SU-DHL-6 (cell line): ENCODE measurements at regions not wholly inside any gene's neighbourhood (a gene's known extent, or its start where the extent isn't known, plus 50 kb on each side); places are given as distances from the start of the nearest gene placed in this dataset.
A peak's percentile ranks its signal among the peaks of the same experiment; 100 is the strongest.

ENCODE experiments used
- H2AFZ ChIP-seq: fragments of 200-600 bp; sonication (generic); 2 replicates; pipeline ENCODE4 v1.6.1; 2014; ENCODE audit warnings: low read depth, mild to moderate bottlenecking, moderate library complexity, mixed read lengths, antibody characterized with exemption, low read length; ENCODE audit not compliant: severe bottlenecking
- H3F3A ChIP-seq: fragments of 200-600 bp; shearing (Covaris generic); 2 replicates; pipeline ENCODE4 v1.6.0; 2016; ENCODE audit warnings: antibody characterized with exemption, mild to moderate bottlenecking; ENCODE audit not compliant: insufficient read depth
- H3K27ac ChIP-seq: fragments of 200-600 bp; sonication (generic); 2 replicates; pipeline ENCODE4 v1.5.1; 2016; ENCODE audit warnings: low read depth, mild to moderate bottlenecking, low read length, moderate library complexity, mixed read lengths
- H3K27me3 ChIP-seq: fragments of 200-600 bp; sonication (generic), shearing (Covaris generic); 2 replicates; pipeline ENCODE4 v1.6.0; 2014; ENCODE audit warnings: mild to moderate bottlenecking, low read length
- H3K36me3 ChIP-seq: fragments of 200-600 bp; sonication (generic); 2 replicates; pipeline ENCODE4 v1.6.1; 2014; ENCODE audit warnings: mild to moderate bottlenecking, low read length, mixed read lengths
- H3K4me2 ChIP-seq: fragments of 300-600, 200-600 bp; shearing (Covaris generic), sonication (generic); 2 replicates; pipeline ENCODE4 v1.6.0; 2014; ENCODE audit warnings: low read length, low read depth, mild to moderate bottlenecking; ENCODE audit not compliant: poor library complexity, severe bottlenecking
- H3K4me3 ChIP-seq: fragments of 200-600 bp; sonication (generic); 2 replicates; pipeline ENCODE4 v1.5.1; 2014; ENCODE audit warnings: antibody characterized with exemption, low read length, mild to moderate bottlenecking, mixed read lengths; ENCODE audit not compliant: insufficient read depth, poor library complexity, severe bottlenecking
- H3K79me2 ChIP-seq: fragments of 200-600 bp; sonication (generic); 2 replicates; pipeline ENCODE4 v1.6.1; 2014; ENCODE audit warnings: mild to moderate bottlenecking, low read length, moderate library complexity; ENCODE audit not compliant: insufficient read depth
- H3K9ac ChIP-seq: fragments of 200-600 bp; sonication (generic); 2 replicates; pipeline ENCODE4 v1.7.0; 2014; ENCODE audit warnings: mild to moderate bottlenecking, low read length
- H3K9me2 ChIP-seq: fragments of 200-600 bp; sonication (generic); replicated peaks from 2 replicates; pipeline ENCODE4 v1.6.1; 2014; ENCODE audit warnings: low read length; ENCODE audit not compliant: insufficient read depth
- H3K9me3 ChIP-seq: fragments of 200-600 bp; sonication (generic); 2 replicates; pipeline ENCODE4 v1.6.1; 2014; ENCODE audit warnings: low read length, mixed read lengths; ENCODE audit not compliant: insufficient read depth
- H4K20me1 ChIP-seq: fragments of 200-600 bp; sonication (generic); 2 replicates; pipeline ENCODE4 v1.6.1; 2014; ENCODE audit warnings: low read depth, mild to moderate bottlenecking, antibody characterized with exemption, low read length, moderate library complexity, mixed read lengths
- CTCF ChIP-seq: fragments of 200-600 bp; sonication (generic); IDR thresholded peaks from one replicate; pipeline ENCODE4 v1.5.1; 2017; ENCODE audit warnings: antibody characterized with exemption, mild to moderate bottlenecking, low read length, moderate library complexity; ENCODE audit not compliant: insufficient read depth, poor library complexity, severe bottlenecking
- EZH2phosphoT487 ChIP-seq: fragments of 200-600 bp; sonication (generic), shearing (Covaris generic); conservative IDR thresholded peaks from 2 replicates; pipeline ENCODE4 v1.6.1; 2018; ENCODE audit warnings: mild to moderate bottlenecking, antibody characterized with exemption, low read length, moderate library complexity, mixed read lengths

DNA sequence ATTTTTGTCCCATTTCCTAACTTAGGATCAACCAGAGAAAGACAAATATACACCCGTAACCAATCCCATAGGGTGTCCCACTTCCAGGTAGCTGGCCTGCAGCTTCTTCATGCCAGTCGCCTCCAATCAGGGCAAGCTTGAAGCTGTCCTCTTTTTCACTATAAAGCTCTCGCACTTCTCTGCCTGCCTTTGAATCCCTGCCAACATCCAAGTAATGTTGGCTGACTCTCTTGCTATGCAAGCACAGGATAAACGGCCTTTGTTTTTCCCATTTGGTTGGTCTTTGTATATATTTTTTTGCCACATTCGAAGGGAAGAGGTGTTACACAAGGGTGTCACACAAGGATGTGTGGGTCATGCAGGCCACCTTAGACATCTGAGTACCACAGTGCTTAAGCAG lies 388.8 kb downstream of the CBLN2 start:
- no peak for TF ChIP-seq CTCF
- no peak for TF ChIP-seq EZH2phosphoT487
- no peak overlapping the region for H3K27ac ChIP-seq

DNA sequence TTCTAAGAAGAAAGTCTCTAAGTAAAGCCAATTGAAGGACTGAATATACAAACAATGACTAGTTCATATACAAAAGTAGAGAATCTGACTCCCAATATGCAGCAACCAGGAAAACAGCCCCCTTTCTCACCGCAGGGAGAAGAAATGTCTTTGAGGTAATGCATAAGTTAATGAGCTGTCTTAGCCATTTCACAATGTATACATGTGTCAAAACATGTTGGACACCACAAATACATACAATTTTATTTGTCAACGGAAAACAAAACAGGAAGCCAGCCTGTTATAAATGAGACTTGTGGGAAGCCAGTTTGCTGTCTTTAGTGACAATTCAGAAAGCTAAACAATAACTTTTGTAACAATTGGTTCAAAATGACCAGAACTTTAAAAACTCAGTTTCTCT lies 389.2 kb downstream of the CBLN2 start:
- Histone ChIP-seq H3K27ac (no peak overlapping the region), H2AFZ (no peak overlapping the region), H3K4me3 (no peak overlapping the region), H3F3A (no peaks in the 10 kb centered on the region), H3K9ac (no peak overlapping the region), H3K27me3 (no peaks in the 10 kb centered on the region), H3K9me3 (0 out of 2 replicates have a peak, but pooled peaks cover 4% of the 10 kb centered on the region), H3K36me3 (no peaks in the 10 kb centered on the region), H3K79me2 (no peaks in the 10 kb centered on the region), H4K20me1 (no peaks in the 10 kb centered on the region), H3K9me2 (no peaks in the 10 kb centered on the region), H3K4me2 (no peak overlapping the region)
- TF ChIP-seq EZH2phosphoT487 (no peak), CTCF (no peak)

More for the DNA sequence above, 388.8 kb downstream of the CBLN2 start:
- Histone ChIP-seq H3K36me3 (no peaks in the 10 kb centered on the region), H3K79me2 (no peaks in the 10 kb centered on the region), H3K9me2 (no peaks in the 10 kb centered on the region), H3K9ac (no peak overlapping the region), H4K20me1 (no peaks in the 10 kb centered on the region), H3K9me3 (0 out of 2 replicates have a peak, but pooled peaks cover 4% of the 10 kb centered on the region), H3K4me2 (no peak overlapping the region), H3K4me3 (no peak overlapping the region), H2AFZ (no peak overlapping the region), H3K27me3 (no peaks in the 10 kb centered on the region), H3F3A (no peaks in the 10 kb centered on the region)

DNA sequence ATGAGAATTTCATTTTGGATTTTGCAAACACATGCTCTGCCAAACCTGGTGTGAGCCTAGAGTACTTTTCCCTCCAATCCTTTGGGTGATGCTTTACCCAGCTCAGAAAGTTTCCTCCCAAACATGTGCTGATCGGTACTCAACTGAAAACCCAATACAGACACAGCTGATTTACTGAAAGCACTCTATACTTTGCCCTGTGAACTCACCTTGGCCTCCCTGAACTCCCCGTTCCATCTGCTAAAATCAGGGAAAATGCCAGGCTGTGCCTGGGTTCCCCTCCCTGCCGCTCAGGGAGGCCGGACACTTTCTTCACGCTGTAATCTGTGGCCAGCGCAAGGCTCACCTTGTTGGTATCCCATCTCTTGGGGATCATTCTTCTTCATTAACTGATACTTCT lies 391.2 kb downstream of the CBLN2 start:
- Histone ChIP-seq H3K9ac (no peak overlapping the region), H3K79me2 (no peaks in the 10 kb centered on the region), H3K27ac (no peak overlapping the region), H4K20me1 (no peaks in the 10 kb centered on the region), H3K4me3 (no peak overlapping the region), H2AFZ (no peak overlapping the region), H3K9me3 (no peaks in the 10 kb centered on the region), H3K4me2 (no peak overlapping the region), H3K9me2 (no peaks in the 10 kb centered on the region), H3K36me3 (no peaks in the 10 kb centered on the region), H3F3A (no peaks in the 10 kb centered on the region), H3K27me3 (no peaks in the 10 kb centered on the region)
- TF ChIP-seq CTCF (no peak), EZH2phosphoT487 (no peak)

DNA sequence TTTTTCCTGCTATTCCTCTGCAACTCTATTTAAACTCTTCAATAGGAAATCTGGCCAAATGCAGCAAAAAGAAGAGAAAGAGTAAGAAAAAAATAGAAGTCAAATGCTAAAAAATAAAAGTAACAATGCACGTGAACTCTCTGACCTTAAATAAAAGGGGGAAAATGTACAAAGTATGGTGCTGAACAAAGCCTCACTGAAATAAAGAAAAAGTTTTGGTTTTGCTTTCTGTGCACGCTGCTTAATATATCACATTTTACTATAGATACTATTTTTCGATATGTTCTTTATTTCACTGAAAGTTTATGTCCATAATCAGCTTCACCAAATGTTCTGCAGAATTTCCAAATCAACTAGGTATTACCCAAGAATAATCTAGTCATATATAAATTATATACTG lies 396.3 kb downstream of the CBLN2 start:
- Histone ChIP-seq H2AFZ (peak overlapping the region; percentile 58), H3K9me2 (no peaks in the 10 kb centered on the region), H3K4me2 (no peak overlapping the region), H4K20me1 (no peaks in the 10 kb centered on the region), H3K27ac (no peak overlapping the region), H3K9ac (no peak overlapping the region), H3K4me3 (no peak overlapping the region), H3K79me2 (no peaks in the 10 kb centered on the region), H3K9me3 (no peaks in the 10 kb centered on the region), H3F3A (no peaks in the 10 kb centered on the region), H3K36me3 (no peaks in the 10 kb centered on the region), H3K27me3 (no peaks in the 10 kb centered on the region)
- TF ChIP-seq EZH2phosphoT487 (no peak), CTCF (no peak)
